ENCODE measurements at regions not wholly inside any gene's neighbourhood (a gene's known extent, or its start where the extent isn't known, plus 50 kb on each side); places are given as distances from the start of the nearest gene placed in this dataset.
"Not testable (repeated sequence)": the region's sequence is repeated elsewhere in the genome, so short reads cannot be mapped to it uniquely, and the experiment has no call there.

DNA sequence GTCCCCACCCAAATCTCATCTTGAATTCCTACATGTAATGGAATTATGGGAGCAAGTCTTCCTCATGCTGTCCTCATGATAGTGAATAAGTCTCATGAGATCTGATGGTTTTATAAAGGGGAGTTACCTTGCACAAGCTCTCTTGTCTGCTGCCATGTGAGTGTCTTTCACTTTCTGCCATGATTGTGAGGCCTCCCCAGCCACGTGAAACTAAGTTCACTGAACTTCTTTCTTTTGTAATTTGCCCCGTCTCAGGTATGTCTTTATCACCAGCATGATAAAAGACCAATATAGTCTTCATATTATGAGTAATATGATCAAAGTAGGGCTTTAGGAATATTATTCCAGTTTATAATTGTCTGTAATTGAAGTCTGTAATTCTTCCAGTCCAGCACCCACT, 86.3 kb upstream of the ANO5 start:
- TF ChIP-seq, protein P1, sequence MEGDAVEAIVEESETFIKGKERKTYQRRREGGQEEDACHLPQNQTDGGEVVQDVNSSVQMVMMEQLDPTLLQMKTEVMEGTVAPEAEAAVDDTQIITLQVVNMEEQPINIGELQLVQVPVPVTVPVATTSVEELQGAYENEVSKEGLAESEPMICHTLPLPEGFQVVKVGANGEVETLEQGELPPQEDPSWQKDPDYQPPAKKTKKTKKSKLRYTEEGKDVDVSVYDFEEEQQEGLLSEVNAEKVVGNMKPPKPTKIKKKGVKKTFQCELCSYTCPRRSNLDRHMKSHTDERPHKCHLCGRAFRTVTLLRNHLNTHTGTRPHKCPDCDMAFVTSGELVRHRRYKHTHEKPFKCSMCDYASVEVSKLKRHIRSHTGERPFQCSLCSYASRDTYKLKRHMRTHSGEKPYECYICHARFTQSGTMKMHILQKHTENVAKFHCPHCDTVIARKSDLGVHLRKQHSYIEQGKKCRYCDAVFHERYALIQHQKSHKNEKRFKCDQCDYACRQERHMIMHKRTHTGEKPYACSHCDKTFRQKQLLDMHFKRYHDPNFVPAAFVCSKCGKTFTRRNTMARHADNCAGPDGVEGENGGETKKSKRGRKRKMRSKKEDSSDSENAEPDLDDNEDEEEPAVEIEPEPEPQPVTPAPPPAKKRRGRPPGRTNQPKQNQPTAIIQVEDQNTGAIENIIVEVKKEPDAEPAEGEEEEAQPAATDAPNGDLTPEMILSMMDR (IDR thresholded peaks at IDR 0.05) = no peak
- no peak overlapping the region for H3K4me3 ChIP-seq
- no peak for ATAC-seq
- no peaks in the 10 kb centered on the region for H3K9me3 ChIP-seq
- 50 to 64% methylated on average over 2 of the region's 2 CpGs for WGBS, 2 donors
- H3K27ac ChIP-seq = no peak overlapping the region
- H3K36me3 ChIP-seq = no peaks in the 10 kb centered on the region
- no peaks in the 10 kb centered on the region for H3K27me3 ChIP-seq
- no peaks in the 10 kb centered on the region for H3K4me1 ChIP-seq
- DNase-seq = no peak
- intact Hi-C loops (cut with DNase I) = no loop called here

DNA sequence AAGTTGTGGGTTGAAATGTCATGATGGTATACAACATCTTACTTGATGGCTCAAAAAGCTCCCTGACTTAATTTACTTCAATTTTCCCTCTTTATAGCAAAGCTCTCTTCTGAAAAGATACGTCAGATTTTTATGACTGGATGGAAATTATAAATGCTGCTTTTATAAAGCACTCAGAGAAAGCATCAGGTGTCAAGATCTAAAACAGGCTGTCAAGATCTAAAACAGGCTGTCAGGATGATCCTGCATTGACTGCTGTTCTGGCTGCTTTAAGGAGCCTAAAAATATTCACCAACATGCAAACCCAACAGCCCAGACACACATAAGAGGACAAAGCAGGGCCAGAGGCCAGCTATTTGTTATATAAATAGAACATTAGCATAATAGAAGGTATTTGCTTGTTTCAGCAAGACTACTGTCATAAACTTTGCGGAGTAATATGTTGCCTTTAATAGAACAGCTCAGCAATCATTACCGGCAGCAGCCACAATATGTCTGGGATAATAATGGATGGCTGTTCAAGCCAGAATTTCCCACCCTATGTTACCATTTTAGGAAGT, 77.3 kb upstream of the ANO5 start:
- ATAC-seq (peak; percentile 77 to 100 (median 92)), DNase-seq (peak in 1 of 2 donors; percentile 42)
- intact Hi-C loops (cut with DNase I) = no loop called here
- TF ChIP-seq, protein P1 (IDR thresholded peaks at IDR 0.05) = no peak
- no peak overlapping the region for H3K4me3 ChIP-seq
- peak overlapping the region in 7 of 10 donors; percentile 13 to 65 (median 39) for H3K27ac ChIP-seq
- 34 to 42% methylated on average over 3 of the region's 3 CpGs for WGBS, 2 donors
- no peaks in the 10 kb centered on the region for H3K36me3 ChIP-seq
- peaks cover 0 to 3% (median 0%) of the 10 kb centered on the region in 11 donors for H3K9me3 ChIP-seq
- H3K27me3 ChIP-seq = no peaks in the 10 kb centered on the region
- peaks cover 0 to 12% (median 0%) of the 10 kb centered on the region in 9 donors for H3K4me1 ChIP-seq

DNA sequence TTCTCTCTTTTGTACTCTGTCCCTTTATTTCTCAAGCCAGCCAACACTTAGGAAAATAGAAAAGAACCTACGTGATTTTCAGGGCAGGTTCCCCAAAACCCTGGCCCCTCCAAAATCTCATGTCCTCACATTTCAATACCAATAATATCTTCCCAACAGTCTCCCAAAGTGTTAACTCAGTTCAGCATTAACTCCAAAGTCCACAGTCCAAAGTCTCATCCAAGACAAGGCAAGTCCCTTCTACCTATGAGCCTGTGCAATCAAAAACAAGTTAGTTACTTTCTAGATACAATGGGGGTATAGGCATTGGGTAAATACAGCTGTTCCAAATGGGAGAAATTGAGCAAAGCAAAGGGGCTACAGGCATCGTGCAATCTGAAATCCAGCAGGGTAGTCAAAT, 64.9 kb upstream of the ANO5 start:
- DNase-seq; intact Hi-C loops (cut with DNase I); ATAC-seq: not testable (repeated sequence)

DNA sequence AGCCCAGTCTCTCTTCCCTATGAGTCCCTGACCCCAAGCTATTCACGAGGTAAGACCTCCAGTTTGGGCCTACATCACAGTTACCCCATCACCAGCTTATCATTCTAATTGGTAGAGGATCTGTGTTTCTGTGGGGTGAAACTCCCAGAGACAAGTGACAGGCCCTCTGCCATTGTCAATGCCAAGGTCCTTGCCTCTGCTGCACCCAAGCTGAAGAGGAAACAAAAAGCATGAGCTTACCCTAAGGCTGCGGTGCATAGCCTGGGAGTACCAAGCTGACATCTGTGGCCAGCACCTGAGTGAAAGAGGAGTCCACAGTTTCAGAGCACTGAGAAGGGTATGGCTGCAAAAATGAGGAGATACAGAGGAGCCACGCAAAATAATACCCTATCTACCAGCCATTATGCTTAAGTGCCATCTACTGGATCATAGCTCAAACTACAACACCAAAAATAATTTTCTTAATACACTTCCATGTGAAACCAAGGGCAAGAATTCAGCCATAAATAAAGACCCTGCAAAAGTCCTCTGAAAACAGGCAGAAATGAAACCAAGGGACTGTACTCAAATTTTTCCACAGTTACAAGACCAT, 62.3 kb upstream of the ANO5 start:
- H3K27ac ChIP-seq = no peak overlapping the region
- no peaks in the 10 kb centered on the region for H3K4me1 ChIP-seq
- WGBS, 2 donors = 39 to 41% methylated on average over 3 of the region's 3 CpGs
- no peaks in the 10 kb centered on the region for H3K36me3 ChIP-seq
- H3K4me3 ChIP-seq = no peak overlapping the region
- H3K9me3 ChIP-seq = peaks cover 0 to 38% (median under 1%) of the 10 kb centered on the region in 11 donors
- DNase-seq = no peak
- peak in 4 of 8 donors; percentile 30 to 52 (median 40) for ATAC-seq
- H3K27me3 ChIP-seq = no peaks in the 10 kb centered on the region
- TF ChIP-seq, protein P1 (IDR thresholded peaks at IDR 0.05) = peak; percentile 24 to 64 (median 50)
- intact Hi-C loops (cut with DNase I) = loop anchor here in 6 of 10 donors (2.0 to 10.0 kb wide), 5 partner anchors 198 to 1486 kb away; no protein-coding TSS in a partner anchor

More for the DNA sequence above, 64.9 kb upstream of the ANO5 start:
- not testable (repeated sequence) for H3K27me3 ChIP-seq, H3K27ac ChIP-seq, H3K4me3 ChIP-seq, H3K36me3 ChIP-seq, H3K4me1 ChIP-seq
- peaks cover 0 to 52% (median 11%) of the 10 kb centered on the region in 11 donors for H3K9me3 ChIP-seq
- WGBS, 2 donors = 76 to 84% methylated on average over 2 of the region's 2 CpGs

DNA sequence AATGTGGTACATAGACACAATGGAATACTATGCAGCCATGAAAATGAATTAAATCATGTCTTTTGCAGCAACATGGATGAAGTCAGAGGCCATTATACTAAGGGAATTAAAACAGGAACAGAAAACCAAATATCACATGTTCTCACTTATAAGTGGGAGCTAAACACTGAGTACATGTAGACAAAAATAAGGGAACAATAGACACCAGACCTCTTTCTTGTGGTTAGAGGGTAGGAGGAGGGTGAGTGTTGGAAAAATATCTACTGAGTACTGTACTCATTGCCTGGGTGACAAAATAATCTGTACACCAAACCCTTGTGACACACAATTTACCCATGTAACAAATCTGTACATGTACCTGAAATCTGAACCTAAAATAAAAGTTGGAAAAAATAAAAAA, 59.1 kb upstream of the ANO5 start:
- H3K4me1 ChIP-seq = no peaks in the 10 kb centered on the region
- ATAC-seq (no peak), DNase-seq (no peak)
- H3K4me3 ChIP-seq = no peak overlapping the region
- peaks cover 0 to 18% (median 0%) of the 10 kb centered on the region in 11 donors for H3K9me3 ChIP-seq
- no peaks in the 10 kb centered on the region for H3K36me3 ChIP-seq
- intact Hi-C loops (cut with DNase I) = loop anchor here in 5 of 10 donors (5.0 to 10.0 kb wide), 4 partner anchors 201 to 1489 kb away; no protein-coding TSS in a partner anchor
- H3K27me3 ChIP-seq = no peaks in the 10 kb centered on the region
- H3K27ac ChIP-seq = no peak overlapping the region
- TF ChIP-seq, protein P1 (IDR thresholded peaks at IDR 0.05) = no peak
